Sigmoid colon (tissue), 4 donors: ENCODE measurements at regions not wholly inside any gene's neighbourhood (a gene's known extent, or its start where the extent isn't known, plus 50 kb on each side); places are given as distances from the start of the nearest gene placed in this dataset.

Source experiments
- POLR2A ChIP-seq, 2 donors: fragments of 450-650 bp; IDR thresholded peaks; one replicate each; pipeline ENCODE4 v1.6.1; 2016; ENCODE audit warnings: antibody characterized with exemption in 2 of 2, mild to moderate bottlenecking in 2 of 2, moderate library complexity in 2 of 2
- POLR2AphosphoS5 ChIP-seq, 4 donors: sonication (generic); formaldehyde crosslinking; IDR thresholded peaks; one replicate each; pipeline ENCODE4 v1.6.1; 2017; ENCODE audit warnings: antibody characterized with exemption in 4 of 4
- TF ChIP-seq, protein P1 (sequence below), 4 experiments: fragments of 450-650 bp in 3 of 4; fragments of 200-600 bp in 1 of 4; IDR thresholded peaks; one replicate each; pipeline ENCODE4 v1.5.1; 2016 to 2019; ENCODE audit warnings: antibody characterized with exemption in 4 of 4, mild to moderate bottlenecking in 3 of 4, moderate library complexity in 2 of 4

DNA sequence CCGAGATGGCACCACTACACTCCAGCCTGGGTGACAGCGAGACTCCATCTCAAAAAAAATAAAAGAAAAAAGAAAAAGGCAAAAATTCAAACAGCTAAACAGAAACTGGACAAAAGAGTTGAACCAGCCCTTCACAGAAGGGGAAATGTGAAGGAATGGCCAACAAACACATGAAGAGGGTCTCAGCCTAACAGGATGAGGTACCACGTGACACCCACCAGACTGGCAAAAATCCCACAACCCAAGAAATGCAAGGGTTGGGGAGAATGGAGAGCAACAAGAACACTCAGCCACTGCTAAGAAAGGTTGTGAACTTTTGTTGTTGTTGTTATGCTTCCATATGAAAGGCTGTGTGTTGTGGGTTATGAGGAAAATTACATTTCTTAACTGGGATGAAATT, 357.7 kb downstream of the PREX1 start:
- TF ChIP-seq, protein P1, sequence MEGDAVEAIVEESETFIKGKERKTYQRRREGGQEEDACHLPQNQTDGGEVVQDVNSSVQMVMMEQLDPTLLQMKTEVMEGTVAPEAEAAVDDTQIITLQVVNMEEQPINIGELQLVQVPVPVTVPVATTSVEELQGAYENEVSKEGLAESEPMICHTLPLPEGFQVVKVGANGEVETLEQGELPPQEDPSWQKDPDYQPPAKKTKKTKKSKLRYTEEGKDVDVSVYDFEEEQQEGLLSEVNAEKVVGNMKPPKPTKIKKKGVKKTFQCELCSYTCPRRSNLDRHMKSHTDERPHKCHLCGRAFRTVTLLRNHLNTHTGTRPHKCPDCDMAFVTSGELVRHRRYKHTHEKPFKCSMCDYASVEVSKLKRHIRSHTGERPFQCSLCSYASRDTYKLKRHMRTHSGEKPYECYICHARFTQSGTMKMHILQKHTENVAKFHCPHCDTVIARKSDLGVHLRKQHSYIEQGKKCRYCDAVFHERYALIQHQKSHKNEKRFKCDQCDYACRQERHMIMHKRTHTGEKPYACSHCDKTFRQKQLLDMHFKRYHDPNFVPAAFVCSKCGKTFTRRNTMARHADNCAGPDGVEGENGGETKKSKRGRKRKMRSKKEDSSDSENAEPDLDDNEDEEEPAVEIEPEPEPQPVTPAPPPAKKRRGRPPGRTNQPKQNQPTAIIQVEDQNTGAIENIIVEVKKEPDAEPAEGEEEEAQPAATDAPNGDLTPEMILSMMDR (IDR thresholded peaks at IDR 0.05): no peak
- TF ChIP-seq POLR2A (IDR thresholded peaks at IDR 0.05) (no peak), POLR2AphosphoS5 (IDR thresholded peaks at IDR 0.05) (no peak)
